BJ (cell line): ENCODE measurements at regions not wholly inside any gene's neighbourhood (a gene's known extent, or its start where the extent isn't known, plus 50 kb on each side); places are given as distances from the start of the nearest gene placed in this dataset.

Experiments used
- CTCF ChIA-PET: fragments of 350-600 bp; formaldehyde crosslinking; extraction: SDS; loops from one replicate; lab custom pipeline; 2021; ENCODE audit warnings: antibody characterized with exemption, inconsistent platforms; lab: Yijun Ruan, JAX
- POLR2A ChIA-PET: fragments of 300-600 bp; sonication (Branson Sonifier 250); formaldehyde crosslinking; extraction: SDS; loops from one replicate; lab custom pipeline; 2021; ENCODE audit warnings: antibody characterized with exemption; lab: Charles Lee
- DNase-seq: peaks from one replicate; pipeline ENCODE4 v3.0.0-alpha.2; 2011; ENCODE audit warnings: low read depth
- H3K27me3 ChIP-seq: 2 replicates; pipeline ENCODE4 v1.6.0; 2011; ENCODE audit warnings: low read length; ENCODE audit not compliant: control insufficient read depth, insufficient read depth
- H3K36me3 ChIP-seq: 2 replicates; pipeline ENCODE4 v1.5.1; 2011; ENCODE audit warnings: low read length; ENCODE audit not compliant: control insufficient read depth, insufficient read depth
- H3K4me3 ChIP-seq: 2 replicates; pipeline ENCODE4 v1.5.1; 2011; ENCODE audit warnings: low read depth, mild to moderate bottlenecking, control low read depth, low read length
- TF ChIP-seq, protein P1 (sequence below): IDR thresholded peaks from 2 replicates; pipeline ENCODE4 v1.5.1; 2011; ENCODE audit warnings: low read depth, mild to moderate bottlenecking, control low read depth, inconsistent platforms, low read length, moderate library complexity; ENCODE audit not compliant: insufficient read depth

DNA sequence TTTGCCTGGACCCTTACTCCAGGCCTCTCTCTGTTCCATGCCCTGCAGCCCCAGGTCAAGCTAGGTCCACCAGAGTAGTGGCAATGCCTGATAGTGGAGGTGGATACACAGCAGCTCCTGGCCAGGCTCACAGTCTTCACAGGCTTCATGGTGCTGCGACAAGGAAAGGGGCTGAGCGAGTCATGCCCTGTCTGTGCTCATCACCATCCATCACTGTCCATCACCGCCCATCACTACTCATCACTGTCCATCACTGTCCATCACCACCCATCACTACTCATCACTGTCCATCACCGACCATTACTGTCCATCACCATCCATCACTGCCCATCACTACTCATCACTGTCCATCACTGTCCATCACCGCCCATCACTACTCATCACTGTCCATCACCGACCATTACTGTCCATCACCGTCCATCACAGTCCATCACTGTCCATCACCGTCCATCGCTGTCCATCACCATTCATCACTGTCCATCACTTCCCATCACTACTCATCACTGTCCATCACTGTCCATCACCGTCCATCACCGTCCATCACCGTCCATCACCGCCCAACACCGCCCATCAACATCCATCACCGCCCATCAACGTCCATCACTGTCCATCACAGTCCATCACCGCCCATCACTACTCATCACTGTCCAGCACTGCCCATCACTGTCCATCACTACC, 57.1 kb upstream of the OTOS start:
- Histone ChIP-seq H3K27me3 (peaks cover 9% of the 10 kb centered on the region), H3K36me3 (no peaks in the 10 kb centered on the region), H3K4me3 (no peak overlapping the region)
- ChIA-PET POLR2A (no interaction called here), CTCF (no interaction called here)
- DNase-seq: no peak
- TF ChIP-seq, protein P1, sequence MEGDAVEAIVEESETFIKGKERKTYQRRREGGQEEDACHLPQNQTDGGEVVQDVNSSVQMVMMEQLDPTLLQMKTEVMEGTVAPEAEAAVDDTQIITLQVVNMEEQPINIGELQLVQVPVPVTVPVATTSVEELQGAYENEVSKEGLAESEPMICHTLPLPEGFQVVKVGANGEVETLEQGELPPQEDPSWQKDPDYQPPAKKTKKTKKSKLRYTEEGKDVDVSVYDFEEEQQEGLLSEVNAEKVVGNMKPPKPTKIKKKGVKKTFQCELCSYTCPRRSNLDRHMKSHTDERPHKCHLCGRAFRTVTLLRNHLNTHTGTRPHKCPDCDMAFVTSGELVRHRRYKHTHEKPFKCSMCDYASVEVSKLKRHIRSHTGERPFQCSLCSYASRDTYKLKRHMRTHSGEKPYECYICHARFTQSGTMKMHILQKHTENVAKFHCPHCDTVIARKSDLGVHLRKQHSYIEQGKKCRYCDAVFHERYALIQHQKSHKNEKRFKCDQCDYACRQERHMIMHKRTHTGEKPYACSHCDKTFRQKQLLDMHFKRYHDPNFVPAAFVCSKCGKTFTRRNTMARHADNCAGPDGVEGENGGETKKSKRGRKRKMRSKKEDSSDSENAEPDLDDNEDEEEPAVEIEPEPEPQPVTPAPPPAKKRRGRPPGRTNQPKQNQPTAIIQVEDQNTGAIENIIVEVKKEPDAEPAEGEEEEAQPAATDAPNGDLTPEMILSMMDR: no peak

DNA sequence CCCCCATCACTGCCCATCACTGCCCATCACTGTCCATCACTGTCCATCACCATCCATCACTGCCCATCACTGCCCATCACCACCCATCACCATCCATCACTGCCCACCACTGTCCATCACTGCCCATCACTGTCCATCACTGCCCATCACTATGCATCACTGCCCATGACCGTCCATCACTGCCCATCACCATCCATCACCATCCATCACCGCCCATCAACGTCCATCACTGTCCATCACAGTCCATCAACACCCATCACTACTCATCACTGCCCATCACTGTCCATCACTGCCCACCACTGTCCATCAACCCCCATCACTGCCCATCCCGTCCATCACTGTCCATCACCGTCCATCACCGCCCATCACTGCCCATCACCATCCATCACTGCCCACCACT, 57.8 kb upstream of the OTOS start:
- POLR2A ChIA-PET: no interaction called here
- DNase-seq: no peak
- no peak overlapping the region for H3K4me3 ChIP-seq
- peaks cover 13% of the 10 kb centered on the region for H3K27me3 ChIP-seq
- H3K36me3 ChIP-seq: no peaks in the 10 kb centered on the region
- CTCF ChIA-PET: no interaction called here
- TF ChIP-seq, protein P1: no peak

DNA sequence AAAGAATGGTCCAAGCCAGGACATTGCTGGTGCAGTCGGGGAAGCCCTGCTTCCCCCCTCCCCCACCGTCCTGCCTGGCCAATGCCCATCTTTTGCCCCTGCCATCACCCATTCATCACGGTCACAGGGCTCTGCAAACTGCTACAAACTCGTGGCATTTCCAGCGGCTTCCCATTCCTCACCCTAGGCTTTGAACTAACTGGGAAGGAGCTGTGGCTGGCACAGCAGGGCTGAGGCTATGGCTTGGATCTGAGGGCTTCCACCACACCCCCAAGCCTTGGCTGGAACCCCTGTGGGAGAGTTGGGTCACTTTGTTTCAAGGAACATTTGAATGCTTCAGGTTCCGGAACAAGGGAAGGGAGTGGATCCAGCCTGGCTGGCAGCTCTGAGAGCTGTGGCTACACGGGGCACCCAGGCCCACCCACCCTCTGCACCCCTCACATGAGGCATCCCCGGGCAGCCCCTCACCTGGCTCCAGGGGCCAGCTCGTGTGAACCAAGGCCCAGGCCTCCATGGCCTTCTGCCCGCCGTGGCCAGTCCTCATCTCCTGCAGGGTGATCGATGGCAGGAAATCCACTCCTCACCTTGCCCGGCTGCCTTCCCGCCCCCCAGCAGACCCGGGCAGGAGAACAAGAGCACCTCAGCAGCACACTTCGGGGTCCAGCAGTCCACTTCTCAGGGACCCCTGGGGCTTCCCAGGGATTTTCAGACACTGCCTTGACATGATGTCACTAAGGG, 58.8 kb upstream of the OTOS start:
- peaks cover 13% of the 10 kb centered on the region for H3K27me3 ChIP-seq
- CTCF ChIA-PET: interaction anchor here (1.3 kb wide), 1 partner anchor 50 kb away, joined by 3 read pairs; no protein-coding TSS in a partner anchor
- POLR2A ChIA-PET: no interaction called here
- TF ChIP-seq, protein P1: no peak
- H3K36me3 ChIP-seq: no peaks in the 10 kb centered on the region
- no peak for DNase-seq
- no peak overlapping the region for H3K4me3 ChIP-seq

DNA sequence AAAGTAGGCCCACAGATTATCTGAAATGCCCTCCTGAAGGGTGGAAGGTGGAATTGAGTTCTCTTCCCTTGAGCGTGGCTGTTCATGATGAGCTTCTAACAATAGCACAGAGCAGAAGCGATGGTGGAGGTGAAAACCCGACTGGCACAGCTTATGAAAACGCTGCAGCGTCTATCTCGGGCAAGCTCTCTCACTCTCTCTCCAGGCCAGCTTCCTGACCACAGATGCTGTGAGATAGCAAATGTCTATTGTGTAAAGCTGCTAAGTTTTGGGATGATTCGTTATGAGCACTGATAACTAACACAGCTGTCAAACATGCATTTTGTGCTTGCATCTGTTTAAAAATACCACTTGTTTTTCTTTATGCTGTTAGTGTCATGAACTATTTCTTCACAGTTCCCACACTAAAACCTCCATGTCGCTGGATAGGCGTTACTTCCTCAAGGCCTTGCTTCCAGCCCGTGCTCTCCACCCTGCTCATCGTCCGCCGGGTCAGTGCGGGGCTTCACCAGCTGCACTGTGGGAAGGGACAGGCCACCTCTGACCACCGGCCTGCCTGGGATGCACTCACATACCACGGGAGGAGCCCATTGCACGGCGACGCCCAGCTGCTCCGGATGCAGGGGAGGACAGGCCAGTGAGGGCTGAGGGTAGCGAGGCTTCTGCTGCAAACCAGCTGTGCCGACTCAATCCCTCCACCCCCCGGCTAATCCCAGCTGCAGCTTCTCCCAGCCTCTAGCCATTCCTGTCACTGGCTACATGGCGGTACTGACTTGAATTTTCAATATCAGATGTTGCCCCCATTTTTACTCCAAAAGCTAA, 60.0 kb upstream of the OTOS start:
- TF ChIP-seq, protein P1: no peak
- ChIA-PET CTCF (interaction anchor here (0.6 to 1.3 kb wide), 2 partner anchors 14 to 51 kb away, joined by 3 read pairs; no protein-coding TSS in a partner anchor), POLR2A (no interaction called here)
- Histone ChIP-seq H3K27me3 (peaks cover 13% of the 10 kb centered on the region), H3K36me3 (no peaks in the 10 kb centered on the region), H3K4me3 (no peak overlapping the region)
- DNase-seq: no peak

DNA sequence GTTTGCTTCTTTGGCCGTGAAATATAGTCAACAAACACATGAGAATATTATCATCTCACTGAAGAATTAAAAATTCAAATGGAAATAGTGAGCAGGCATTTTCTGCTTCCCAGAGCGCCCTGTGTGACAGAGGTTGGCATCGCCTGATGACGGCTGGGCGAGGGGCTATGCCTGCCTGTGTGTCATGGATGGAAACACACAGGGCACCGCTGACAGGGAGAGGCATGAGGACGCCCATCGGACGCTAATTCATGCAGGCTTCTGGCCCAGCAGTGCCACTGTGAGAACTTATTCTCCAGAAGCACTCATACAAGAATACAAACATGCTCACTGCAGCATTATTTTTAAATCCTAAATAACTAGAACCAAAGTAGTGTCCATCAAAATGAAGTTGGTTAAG, 61.4 kb upstream of the OTOS start:
- ChIA-PET CTCF (no interaction called here), POLR2A (no interaction called here)
- no peaks in the 10 kb centered on the region for H3K36me3 ChIP-seq
- H3K4me3 ChIP-seq: no peak overlapping the region
- TF ChIP-seq, protein P1: no peak
- peaks cover 13% of the 10 kb centered on the region for H3K27me3 ChIP-seq
- no peak for DNase-seq
